Fibroblast of skin of left biceps (primary cell): ENCODE measurements at regions not wholly inside any gene's neighbourhood (a gene's known extent, or its start where the extent isn't known, plus 50 kb on each side); places are given as distances from the start of the nearest gene placed in this dataset.
"Not testable (repeated sequence)": the region's sequence is repeated elsewhere in the genome, so short reads cannot be mapped to it uniquely, and the experiment has no call there.

ENCODE experiments used
- DNase-seq, 2 experiments: peaks; one replicate each; pipeline ENCODE4 v3.0.0-alpha.2; 2013; ENCODE audit warnings: low read depth in 2 of 2

DNA sequence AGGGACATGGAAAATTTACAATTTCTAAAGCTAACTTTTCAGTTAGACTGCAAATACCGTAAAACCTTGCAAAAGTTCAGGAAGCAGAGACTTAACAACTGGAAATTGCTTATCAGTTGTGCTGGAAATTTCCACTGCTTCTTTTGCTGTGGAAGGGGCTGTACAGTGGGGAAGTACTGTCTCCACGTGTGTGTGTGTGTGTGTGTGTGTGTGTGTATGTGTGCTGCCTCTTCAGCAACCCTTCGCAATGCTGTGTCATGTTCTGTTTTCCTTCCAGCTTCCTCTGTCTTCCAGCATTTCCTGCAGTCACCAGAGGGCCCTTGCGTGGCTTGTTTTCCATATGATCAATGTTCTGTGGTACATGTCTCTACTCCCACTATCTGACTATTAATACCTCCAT, 87.5 kb upstream of the RANBP3L start:
- no peak for DNase-seq

DNA sequence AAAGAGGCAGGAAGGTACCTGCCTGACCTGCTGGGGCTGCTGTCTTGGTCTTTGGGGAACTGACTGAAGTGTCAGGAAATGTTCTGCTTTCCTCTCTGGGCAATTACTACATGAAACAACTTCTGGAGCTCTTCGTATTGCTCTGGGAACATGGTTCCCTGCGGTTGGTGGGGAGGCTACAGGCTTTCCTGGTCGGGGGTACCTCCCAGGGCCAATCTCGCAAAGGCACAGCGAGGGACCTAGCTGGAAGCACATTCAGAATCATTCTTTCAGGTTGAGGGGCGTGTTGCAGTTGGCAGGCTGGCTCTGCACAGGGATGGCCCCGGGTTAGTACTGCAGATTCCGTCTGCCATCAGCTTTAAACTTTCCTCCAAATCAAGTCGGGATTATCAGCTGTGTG, 88.9 kb upstream of the RANBP3L start:
- DNase-seq, result no peak

DNA sequence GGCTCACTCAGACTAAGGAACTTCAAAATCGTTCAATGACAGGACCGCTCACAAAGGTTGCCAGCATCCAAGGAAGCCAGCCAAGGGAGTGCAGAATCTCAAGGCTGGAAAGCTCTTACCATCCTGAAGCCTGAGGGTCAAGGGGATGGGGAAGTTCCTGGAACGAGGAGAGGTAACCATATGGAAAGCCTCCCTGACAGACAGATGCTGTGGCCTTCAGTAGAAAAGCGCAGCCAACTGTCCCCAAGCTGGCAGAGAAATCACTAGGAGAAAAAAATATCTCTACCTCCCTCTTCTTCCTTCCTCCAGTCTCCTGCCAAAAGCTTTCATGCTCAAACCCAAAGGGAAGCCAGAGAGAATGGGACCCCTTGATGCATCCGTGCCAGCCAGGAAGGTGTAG, 90.5 kb upstream of the RANBP3L start:
- DNase-seq, result no peak

DNA sequence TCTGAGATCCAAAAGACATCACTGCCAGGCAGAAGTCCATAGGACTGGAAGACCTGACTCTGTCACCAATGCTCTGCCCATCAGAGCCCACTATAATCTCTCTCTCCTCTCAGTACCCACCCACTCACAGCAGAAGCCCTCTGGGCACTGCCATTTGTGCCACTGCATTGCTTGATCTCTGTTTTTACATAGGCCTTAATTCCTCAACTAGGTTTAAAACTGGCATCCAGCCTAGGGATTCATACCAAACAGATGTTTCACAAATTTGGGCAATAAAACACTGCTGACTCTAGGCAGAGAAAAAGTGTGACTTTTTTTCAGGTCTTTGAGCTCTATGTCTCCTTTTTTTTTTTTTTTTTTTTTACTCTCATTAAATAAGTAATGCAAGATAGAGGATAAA, 91.1 kb upstream of the RANBP3L start:
- DNase-seq, result peak; percentile 36 to 38

DNA sequence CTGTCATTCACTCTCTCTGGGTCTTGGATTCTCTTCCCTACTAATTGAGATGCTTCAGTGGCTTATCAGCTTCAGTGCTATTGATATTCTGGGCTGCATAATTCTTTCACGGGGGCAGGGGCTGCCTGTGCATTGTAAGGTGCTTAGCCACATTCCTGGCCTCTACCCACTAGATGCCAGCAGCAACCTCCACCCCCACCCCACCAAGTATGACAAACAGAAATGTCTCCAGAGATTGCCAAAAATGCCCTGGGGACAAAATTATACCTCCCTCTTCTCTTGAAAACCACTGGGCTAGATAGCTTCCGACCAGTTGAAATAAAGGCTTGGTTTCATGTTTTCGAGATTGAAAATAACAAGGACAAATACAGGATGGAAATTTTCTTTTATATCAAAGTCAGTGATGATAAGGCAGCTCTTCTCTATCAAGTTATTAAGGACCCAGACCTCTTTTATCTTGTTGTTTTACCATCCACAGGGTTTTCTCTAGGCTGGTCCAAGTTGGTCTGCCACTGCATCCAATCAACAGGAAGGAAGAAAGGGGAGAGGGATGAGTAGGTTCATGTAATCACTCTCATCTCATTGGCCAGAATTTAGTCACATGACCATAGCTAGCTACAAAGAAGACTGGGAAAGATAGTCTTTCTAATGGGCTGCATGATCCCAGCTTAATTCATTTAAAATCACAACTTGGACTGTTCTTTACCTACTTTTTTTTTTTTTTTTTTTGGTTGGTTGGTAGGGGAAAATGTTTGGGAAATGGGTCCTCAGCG, 92.1 kb upstream of the RANBP3L start:
- DNase-seq, result no peak

DNA sequence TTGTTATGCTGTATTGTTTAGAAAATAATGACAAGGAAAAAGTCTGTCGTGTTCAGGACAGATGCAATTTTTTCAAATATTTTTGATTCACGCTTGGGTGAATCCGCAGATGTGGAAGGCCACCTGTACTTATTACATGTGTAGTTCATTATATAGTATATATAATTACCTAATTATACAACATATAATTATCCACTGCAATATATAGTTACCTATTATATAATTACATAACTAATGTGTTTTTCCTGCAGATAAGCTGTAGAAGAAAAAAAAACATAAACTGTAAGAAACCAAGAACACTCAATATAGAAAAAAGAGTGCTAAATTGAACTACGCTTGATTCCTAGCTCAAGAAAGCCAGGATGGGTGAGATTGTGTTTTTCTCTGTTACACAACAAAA, 93.6 kb upstream of the RANBP3L start:
- no peak for DNase-seq

DNA sequence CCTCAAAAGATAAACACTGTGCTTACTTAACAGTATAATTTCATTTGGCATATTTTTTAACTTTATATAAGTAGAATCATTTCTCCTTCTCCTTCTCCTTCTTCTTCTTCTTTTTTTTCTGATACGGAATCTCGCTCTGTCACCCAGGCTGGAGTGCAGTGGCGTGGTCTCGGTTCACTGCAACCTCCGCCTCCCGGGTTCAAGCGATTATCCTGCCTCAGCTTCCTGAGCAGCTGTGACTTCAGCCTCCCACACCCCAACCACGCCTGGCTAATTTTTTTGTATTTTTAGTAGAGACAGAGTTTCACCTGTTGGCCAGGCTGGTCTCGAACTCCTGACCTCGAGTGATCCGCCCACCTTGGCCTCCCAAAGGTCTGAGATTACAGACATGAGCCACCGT, 94.2 kb upstream of the RANBP3L start:
- not testable (repeated sequence) for DNase-seq

DNA sequence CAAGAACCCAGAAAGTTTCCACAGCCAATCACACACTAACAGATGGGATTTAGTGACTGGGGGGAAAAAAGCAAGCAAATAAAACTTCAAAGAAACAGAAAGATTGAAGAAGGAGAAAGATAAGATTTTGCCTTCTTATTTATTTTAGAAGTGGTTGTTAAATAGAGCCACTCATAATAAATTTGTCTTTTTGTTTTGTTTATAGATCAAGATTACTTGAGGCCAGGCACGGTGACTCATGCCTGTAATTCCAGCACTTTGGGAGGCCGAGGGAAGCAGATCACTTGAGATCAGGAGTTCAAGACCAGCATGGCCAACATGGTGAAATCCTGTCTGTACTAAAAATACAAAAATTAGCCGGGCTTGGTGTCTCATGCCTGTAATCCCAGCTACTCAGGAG, 94.9 kb upstream of the RANBP3L start:
- no peak for DNase-seq

DNA sequence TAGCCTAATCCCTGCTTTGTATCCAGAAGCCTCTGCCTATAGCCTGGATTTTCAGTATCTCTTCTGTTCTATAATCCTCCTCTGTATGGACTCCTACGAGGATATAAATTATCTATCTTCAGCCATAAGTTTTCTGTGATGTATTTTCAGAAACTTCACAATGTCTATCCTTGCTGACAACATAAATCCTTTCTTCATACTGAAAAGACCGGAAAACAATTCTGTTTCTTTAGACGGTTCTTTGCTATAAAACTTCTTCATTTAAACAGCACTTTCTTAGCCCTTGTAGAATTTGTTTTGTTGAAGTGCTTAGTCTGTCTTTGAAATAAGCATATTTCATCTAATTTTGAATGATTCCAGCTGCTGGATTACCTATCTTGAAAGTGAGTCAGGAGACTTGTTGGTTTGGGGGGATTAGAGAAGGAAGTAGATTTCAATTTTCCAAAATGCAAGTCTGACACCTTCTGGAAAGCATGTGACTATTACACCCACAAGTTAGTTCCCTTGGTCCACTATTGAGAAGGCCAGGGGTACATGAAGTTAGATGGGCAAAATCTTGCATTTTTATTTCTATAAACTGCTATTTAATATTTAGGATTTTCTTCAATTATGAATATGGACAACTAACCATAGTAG, 96.3 kb upstream of the RANBP3L start:
- DNase-seq, result no peak

DNA sequence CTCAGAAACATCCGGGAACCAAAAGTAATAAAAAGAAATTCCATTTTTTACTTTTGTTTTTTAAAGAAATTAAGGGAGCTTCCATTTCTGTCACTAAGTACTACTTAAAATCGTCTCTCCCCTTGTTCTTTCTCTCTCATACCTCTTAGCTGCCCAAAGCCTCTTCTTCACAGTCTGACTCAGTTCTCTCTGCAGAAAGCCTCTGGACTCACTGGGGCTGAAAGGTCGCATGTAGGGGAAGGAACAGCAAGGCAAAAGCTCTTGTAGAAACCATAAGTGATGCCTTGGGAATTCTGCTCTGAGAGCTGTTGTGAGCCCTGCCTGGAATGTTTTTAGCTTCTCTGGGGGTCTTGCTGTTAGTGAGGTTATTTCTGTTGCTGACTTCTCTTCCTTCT, 100.8 kb upstream of the RANBP3L start:
- no peak for DNase-seq

DNA sequence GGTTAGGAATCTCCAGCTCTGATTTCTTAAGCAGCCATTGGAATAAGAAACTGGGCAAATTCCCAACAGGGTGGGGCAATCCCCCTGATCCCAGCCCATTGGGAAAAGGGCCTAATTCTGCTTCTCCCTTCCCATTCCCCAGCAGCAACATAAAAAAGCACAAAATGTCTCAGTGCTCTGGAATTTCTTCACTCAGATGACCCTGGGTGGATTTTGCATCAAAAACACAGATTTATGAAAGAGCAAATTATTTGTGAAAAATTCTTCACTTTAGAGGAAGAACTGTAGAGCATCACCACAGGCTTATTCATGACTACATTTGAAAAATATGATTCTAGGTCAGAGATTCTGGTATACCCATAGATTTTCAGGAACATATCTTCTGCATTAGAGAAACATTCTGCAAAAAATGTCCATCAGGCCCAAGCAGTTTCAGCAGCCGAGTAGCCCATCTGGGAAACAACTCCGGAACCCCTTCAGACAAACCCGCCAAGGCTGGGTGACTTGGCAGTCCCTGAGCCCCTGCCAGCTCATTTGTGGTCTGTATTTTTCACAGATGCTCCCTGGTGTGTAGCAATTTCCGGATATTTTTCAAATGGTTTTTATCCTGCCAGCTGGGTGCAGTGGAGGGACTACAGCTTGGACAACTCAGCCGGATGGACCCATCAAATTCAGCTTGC, 102.1 kb upstream of the RANBP3L start:
- DNase-seq, result peak; percentile 91

DNA sequence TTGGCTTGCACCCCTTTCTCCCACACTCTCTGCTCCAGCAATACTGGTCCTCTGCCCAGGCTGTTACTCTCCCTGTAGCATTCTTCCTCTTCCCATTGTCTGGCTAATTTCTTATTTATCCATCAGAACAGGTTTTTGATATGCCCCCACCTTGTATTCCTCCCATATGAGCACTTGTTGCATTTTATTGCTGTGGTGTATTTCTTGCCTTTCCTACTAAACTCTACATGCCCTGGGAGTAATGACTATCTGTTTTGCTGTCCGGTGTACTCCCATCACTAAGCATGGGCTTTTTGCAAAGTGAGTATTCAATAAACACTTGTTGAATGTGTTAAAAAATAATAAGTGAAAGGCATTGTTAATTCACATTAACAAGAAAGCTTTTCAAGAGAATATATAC, 104.3 kb upstream of the RANBP3L start:
- DNase-seq, result no peak

DNA sequence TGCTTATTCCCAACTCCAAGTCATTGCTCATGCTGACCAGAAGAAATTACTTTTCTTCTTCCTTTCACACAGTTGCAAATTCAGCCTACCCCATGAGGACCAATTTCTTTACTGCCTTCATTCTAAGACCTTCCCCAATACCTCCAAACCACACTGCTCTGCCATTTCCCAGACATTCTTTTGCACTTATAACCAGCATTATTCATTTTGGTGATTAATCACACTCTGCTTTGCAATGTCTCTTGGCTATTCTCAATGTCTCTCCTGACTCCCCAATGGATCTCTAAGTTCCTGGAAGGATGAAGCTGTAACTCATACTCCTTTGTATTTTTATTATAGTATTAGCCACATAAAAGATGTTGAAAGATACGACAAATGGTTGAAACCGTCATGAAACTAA, 105.7 kb upstream of the RANBP3L start:
- peak in 1 of 2 experiments; percentile 28 for DNase-seq

DNA sequence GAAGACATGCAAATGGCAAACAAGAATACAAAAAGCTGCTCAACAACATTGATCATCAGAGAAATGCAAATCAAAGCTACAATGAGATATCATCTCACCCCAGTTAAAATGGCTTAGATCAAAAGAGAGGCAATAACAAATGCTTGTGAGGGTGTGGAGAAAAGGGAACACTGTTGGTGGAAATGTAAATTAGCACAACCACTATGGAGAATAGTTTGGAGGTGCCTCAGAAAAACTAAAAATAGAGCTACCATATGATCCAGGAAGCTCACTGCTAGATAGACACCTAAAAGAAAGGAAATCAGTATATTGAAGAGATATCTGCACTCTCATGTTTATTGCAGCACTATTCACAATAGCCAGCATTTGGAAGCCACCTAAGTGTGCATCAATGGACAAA, 108.0 kb upstream of the RANBP3L start:
- not testable (repeated sequence) for DNase-seq

DNA sequence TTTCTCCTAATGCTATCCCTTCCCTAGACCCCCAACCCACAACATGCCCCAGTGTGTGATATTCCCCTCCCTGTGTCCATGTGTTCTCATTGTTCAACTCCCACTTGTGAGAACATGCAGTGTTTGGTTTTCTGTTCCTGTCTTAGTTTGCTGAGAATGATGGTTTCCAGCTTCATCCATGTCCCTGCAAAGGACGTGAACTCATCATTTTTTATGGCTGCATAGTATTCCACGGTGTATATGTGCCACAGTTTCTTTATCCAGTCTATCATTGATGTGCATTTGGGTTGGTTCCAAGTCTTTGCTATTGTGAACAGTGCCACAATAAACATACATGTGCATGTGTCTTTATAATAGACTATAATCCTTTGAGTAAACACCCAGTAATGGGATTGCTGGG, 109.0 kb upstream of the RANBP3L start:
- DNase-seq, result not testable (repeated sequence)

DNA sequence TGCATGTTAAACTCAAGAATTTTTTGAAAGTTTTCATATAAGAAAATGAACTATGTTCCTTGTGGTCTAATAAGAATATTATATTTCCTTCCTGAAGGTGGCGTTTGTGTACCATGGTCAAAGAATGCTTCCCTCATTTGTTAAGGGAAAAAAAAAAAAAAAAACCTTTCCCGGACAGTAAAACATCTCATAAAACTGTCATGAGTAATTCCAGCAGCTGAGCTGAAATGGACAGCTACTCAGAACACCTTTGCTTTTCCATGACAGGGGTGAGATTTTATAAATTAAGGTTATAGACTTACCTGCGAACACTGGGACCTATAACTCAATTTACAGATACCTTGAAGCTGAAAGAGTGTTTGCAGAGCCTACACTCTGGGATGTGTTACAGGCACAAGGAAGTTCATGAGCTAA, 113.2 kb upstream of the RANBP3L start:
- no peak for DNase-seq

DNA sequence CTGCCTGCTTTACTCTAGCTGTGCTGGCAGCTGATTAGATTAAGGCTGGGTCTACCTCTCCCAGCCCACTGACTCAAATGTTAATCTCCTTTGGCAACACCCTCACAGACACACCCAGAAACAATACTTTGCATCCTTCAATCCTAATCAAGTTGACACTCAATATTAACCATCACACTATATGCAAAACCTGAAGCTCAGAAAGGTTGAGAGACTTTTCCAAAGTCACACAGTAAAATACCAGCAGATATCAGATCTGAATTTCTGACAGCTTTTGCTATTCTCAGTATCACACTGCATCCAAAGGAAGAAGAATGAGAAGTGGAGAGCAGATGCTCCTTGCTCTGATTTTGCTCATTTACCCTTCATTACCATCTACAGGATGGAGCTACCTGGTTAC, 114.9 kb upstream of the RANBP3L start:
- DNase-seq, result no peak

DNA sequence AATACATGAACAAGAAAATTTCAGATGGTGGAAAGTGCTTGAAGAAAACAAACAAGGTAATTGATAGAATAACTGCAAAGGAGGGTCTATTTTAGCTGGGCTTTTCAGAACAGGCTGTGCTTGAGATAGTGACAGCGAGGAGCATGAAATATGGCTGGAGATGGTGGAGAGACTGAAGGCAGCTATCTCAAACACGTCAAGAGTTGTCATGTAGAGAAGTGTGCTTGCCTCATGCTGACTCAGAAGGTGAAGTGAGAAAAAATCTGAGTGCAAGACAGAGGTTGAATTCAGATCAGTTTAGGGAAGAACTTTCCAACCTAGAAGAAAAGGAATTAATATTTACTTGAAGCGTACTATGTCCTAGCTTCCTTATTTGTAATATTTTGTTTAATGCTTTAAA, 115.5 kb upstream of the RANBP3L start:
- DNase-seq, result no peak

DNA sequence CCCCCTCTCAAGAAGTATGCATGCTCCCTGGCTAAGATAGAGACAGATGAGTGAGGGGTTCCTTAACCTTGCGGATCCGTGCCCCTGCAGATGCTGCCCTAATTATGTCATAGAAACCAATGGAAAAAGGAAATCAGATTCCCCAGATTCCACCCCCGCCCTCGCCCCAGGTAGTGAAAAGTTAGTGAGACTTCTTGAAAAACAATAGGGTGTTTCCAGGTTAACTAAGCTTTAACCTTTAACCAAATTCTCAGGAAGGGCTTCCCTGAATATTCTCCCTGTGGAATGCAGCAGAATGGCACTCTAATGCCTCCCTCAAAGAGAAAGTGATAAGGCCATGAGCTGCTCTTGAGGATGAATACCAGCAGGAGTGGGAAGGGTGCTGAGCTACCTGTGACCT, 116.0 kb upstream of the RANBP3L start:
- no peak for DNase-seq

DNA sequence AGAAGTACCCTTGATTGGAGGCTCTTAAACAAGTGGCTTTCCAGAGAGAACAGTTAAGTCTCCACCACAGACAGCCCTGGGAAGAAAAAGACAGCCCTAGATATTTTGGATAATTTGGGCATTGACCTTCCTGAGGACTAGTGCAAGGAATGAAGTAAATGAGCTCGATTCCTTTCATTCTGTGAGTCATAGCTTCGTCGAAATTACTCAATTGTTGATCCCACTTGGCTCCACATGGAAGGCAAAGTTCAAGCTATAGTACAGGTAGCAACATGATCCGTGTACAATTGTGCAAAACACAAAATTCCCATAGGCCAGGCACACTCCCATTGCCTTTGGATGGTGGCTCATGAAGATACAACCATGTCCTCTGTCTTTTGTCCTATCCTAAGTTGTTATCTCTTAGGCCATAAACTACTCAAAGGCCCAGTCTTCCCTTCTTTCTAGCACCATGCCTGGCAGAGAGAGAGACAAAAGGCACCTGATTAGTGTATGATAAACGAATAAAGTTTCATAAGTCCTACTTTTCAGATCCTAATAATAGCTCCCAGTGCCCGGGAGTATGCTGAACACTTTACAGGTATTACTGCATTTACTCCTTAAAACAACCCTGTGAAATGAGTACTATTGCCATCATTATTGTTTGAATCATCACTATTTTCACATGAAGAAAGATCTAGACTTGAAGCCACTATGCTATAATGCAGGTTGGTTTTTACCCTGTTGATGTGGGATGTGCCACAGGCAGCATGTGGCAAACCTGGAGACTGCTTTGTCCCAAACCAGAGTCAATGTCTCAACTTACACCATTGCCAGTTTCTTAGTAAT, 116.7 kb upstream of the RANBP3L start:
- no peak for DNase-seq

DNA sequence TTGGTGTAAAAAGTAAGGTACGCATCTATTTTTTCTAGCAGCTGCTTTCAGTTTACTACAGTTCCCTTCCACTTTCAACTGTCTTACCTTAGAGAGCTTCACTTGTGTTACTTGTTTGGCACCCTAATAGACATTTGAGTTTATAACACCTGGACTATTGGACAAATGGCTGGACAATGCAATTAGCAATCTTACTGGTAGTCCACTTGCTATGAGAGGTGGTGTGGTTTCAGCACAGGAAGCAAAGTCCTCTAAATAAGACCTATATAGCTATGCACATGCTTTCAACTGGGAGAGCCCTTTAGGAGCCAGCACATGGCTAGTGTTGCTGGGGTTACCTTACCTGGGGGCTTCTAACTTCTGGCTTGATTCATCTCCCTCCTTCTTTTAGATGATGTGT, 119.6 kb upstream of the RANBP3L start:
- no peak for DNase-seq

DNA sequence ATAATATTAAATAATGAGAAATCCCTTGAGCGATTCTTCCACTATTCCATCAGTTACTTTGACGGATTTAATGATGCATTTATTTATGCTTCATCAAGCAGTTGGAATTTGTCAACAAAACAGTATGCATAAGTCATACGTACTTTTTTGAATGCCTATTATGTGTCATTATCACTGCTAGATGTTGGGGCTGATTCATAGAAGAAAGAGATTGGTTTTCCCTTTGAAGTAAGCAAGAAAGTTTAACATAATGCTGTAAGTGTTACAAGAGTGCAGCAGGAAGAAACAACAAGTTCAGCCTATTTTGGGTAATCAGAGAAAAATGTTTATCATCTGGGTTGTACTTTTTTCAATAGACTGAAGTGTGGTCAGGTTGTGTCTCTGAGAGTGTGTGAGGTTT, 121.2 kb upstream of the RANBP3L start:
- no peak for DNase-seq
